SJSA1 (cell line): ENCODE measurements at regions not wholly inside any gene's neighbourhood (a gene's known extent, or its start where the extent isn't known, plus 50 kb on each side); places are given as distances from the start of the nearest gene placed in this dataset.
"Not testable (repeated sequence)": the region's sequence is repeated elsewhere in the genome, so short reads cannot be mapped to it uniquely, and the experiment has no call there.

ENCODE experiments used
- DNase-seq, 2 experiments: peaks; one replicate each; pipeline ENCODE4 v3.0.0-alpha.2; 2015 to 2020; ENCODE audit warnings: low spot score in 2 of 2, low read depth in 1 of 2
- H3K27ac ChIP-seq: fragments of 250-450 bp; sonication (Bioruptor Pico); 2 replicates; pipeline ENCODE4 v1.5.1; 2020; ENCODE audit warnings: mild to moderate bottlenecking, moderate library complexity
- H3K27me3 ChIP-seq: fragments of 250-450 bp; sonication (Bioruptor Pico); replicated peaks from 2 replicates; pipeline ENCODE4 v1.5.1; 2020; ENCODE audit warnings: mild to moderate bottlenecking, moderate library complexity
- H3K36me3 ChIP-seq: fragments of 250-450 bp; sonication (Bioruptor Pico); 2 replicates; pipeline ENCODE4 v1.5.1; 2020; ENCODE audit warnings: mild to moderate bottlenecking
- H3K4me1 ChIP-seq: fragments of 250-450 bp; sonication (Bioruptor Pico); replicated peaks from 2 replicates; pipeline ENCODE4 v1.6.1; 2021; ENCODE audit warnings: mild to moderate bottlenecking
- H3K4me3 ChIP-seq: fragments of 250-450 bp; sonication (Bioruptor Pico); 2 replicates; pipeline ENCODE4 v1.5.1; 2020; ENCODE audit warnings: mild to moderate bottlenecking
- H3K9me3 ChIP-seq: fragments of 250-450 bp; sonication (Bioruptor Pico); replicated peaks from 2 replicates; pipeline ENCODE4 v1.5.1; 2020; ENCODE audit warnings: mild to moderate bottlenecking

DNA sequence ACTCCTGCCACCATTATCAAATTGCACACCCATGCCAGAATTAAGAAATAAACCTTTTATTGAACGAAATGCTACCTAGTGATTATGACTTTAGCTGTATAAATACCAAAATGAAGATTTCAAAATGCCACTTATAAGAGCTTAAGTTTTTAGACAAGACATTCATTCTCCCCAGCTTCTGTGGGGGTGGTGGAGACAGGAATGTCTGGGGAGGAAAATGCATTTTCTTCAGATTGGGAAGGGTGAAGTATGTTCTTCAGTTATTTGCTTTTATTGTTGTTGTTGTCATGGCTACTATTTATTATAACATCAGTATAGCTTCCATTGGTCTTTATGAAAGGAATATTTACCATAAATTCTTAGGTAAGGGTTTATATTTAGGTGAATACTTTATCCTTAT lies 132.7 kb upstream of the GMNC start:
- H3K27me3 ChIP-seq = no peaks in the 10 kb centered on the region
- H3K4me3 ChIP-seq = no peak overlapping the region
- no peak for DNase-seq

DNA sequence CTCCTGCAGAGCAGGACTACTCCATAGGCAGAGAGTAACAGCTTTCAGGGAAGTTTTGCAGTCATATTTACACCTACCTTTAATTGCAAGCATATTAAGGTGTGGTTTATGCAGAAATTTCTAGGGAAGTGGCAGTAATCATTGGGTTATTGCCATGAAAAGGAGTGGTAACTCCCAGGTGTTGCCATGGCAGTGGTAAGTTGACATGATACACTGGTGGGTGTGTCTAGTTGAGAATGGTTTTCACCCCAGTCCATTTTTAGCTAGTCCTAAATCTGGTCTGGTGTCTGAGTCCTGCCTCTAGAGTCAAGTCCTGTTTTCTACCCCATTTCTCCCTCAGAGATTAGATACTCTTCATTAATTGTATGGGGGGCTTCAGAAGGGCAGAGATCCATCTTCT lies 128.4 kb upstream of the GMNC start:
- DNase-seq = no peak
- H3K36me3 ChIP-seq = no peaks in the 10 kb centered on the region
- 0 out of 2 replicates have a peak, but pooled peaks cover 4% of the 10 kb centered on the region for H3K4me1 ChIP-seq
- H3K4me3 ChIP-seq = no peak overlapping the region
- H3K27me3 ChIP-seq = no peaks in the 10 kb centered on the region
- no peaks in the 10 kb centered on the region; the same call in 1 of the 2 replicates for H3K9me3 ChIP-seq
- H3K27ac ChIP-seq = no peak overlapping the region

More for the DNA sequence above, 132.7 kb upstream of the GMNC start:
- Histone ChIP-seq H3K36me3 (no peaks in the 10 kb centered on the region), H3K27ac (no peak overlapping the region), H3K9me3 (no peaks in the 10 kb centered on the region), H3K4me1 (peaks cover 7% of the 10 kb centered on the region)

DNA sequence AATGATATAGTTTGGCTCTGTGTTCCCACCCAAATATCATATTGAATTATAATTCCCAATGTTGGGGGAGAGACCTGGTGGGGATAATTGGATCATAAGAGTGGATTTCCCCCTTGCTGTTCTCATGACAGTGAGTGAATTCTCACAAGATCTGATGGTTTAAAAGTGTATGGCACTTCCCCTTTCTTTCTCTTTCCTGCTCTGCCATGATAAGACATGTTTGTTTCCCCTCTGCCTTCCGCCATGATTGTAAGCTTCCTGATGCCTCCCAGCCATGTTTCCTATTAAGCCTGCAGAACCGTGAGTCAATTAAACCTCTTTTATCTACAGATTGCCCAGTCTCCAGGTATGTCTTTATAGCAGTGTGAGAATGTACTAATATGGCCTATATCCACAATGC lies 126.7 kb upstream of the GMNC start:
- H3K36me3 ChIP-seq = no peaks in the 10 kb centered on the region

DNA sequence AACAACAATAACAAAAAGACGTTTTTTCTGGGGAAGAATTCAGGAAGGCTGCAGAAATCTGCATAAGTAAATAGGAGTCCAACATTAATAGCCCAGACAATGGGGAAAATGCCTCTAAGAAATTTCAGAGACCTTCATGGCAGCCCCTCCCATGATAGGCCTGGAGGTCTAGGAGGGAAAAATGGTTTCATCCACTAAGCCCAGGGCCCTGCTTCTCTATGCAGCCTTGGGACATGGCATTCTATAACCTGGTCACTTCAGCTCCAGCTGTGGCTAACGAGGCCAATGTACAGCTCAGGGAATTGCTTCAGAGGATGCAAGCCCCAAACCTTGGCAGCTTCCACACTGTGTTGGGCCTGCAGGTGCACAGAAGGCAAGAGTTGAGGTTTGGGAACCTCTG lies 125.6 kb upstream of the GMNC start:
- H3K36me3 ChIP-seq = no peaks in the 10 kb centered on the region
- no peak for DNase-seq
- no peak overlapping the region for H3K27ac ChIP-seq
- H3K4me3 ChIP-seq = no peak overlapping the region
- H3K4me1 ChIP-seq = no peaks in the 10 kb centered on the region
- H3K9me3 ChIP-seq = no peaks in the 10 kb centered on the region; the same call in none of the 2 replicates
- no peaks in the 10 kb centered on the region for H3K27me3 ChIP-seq

More for the DNA sequence above, 126.7 kb upstream of the GMNC start:
- H3K4me3 ChIP-seq = no peak overlapping the region
- DNase-seq = no peak
- no peaks in the 10 kb centered on the region for H3K27me3 ChIP-seq
- no peak overlapping the region for H3K27ac ChIP-seq
- H3K9me3 ChIP-seq = no peaks in the 10 kb centered on the region; the same call in none of the 2 replicates
- no peaks in the 10 kb centered on the region for H3K4me1 ChIP-seq

DNA sequence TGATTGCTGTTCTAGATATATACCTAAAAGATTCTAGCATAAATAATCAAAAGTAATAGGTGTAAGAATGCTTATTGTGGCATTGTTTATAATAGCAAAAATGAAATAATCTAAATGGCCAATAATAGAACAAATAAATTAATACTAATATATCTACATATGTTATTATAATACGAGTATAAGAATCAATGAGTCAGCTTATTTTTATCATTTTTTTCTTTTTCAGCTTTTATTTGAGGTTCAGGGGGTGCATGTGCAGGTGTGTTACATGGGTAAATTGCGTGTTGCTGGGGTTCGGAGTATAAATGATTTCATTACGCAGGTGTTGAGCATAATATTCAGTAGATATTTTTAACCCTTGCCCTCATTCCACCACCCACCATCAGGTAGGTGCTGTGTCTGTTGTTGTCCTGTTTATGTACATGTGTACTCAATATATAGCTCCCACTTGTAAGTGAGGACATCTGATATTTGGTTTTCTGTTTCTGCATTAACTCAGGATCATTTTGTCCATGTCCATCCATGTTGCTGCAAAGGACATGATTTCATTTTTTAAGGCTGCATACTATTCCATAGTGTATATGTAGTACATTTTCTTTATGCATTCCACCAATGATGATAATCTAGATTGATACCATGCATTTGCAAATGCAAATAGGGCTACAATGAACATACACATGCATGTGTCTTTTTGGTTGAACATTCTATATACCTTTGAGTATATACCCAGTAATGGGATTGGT lies 122.2 kb upstream of the GMNC start:
- H3K36me3 ChIP-seq = no peaks in the 10 kb centered on the region
- no peak overlapping the region for H3K27ac ChIP-seq
- H3K27me3 ChIP-seq = no peaks in the 10 kb centered on the region
- no peak overlapping the region for H3K4me3 ChIP-seq
- no peaks in the 10 kb centered on the region; the same call in none of the 2 replicates for H3K9me3 ChIP-seq
- no peaks in the 10 kb centered on the region for H3K4me1 ChIP-seq
- no peak for DNase-seq

DNA sequence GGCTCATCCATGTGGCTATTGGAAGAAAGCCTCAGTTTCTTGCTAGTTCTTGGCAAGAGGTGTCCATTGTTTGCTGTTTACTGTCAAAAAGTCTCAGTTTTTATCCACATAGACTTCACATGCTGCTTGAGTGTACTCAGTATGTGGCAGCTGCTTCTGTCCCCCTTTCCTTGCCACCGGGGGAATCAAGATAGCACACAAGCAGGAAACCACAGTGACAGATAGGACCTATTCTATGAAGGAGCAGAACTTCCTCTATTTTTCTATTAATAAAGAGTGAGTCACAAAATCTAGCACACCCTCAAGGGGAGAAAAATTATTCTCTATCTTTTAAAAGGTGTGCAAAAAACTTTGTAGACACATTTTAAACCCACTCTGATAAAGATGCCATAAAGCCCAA lies 121.4 kb upstream of the GMNC start:
- H3K4me3 ChIP-seq = no peak overlapping the region
- H3K9me3 ChIP-seq = no peaks in the 10 kb centered on the region; the same call in none of the 2 replicates
- DNase-seq = no peak
- no peaks in the 10 kb centered on the region for H3K27me3 ChIP-seq
- H3K4me1 ChIP-seq = no peaks in the 10 kb centered on the region
- H3K27ac ChIP-seq = no peak overlapping the region
- no peaks in the 10 kb centered on the region for H3K36me3 ChIP-seq

DNA sequence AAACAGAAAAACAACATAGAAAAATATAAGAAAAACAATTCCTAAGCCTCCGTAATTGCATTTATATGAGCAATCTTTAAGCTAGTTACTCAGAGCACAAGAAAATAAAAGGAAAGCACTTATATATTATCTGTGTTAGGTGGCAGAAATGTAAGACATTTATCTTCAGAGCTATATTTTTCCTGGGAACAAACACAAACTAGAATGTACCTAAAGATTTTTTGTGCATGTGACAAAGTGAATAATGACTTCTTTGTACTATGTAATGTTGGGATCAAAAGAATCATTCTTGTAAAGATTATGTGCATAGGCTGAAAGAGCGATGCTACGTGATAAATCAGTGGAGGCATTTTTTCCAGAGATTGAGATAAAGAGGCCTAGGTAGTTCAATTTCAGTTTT lies 111.3 kb upstream of the GMNC start:
- H3K9me3 ChIP-seq = no peaks in the 10 kb centered on the region
- DNase-seq = no peak
- no peaks in the 10 kb centered on the region for H3K36me3 ChIP-seq
- no peaks in the 10 kb centered on the region for H3K4me1 ChIP-seq
- no peak overlapping the region for H3K27ac ChIP-seq
- no peak overlapping the region for H3K4me3 ChIP-seq
- no peaks in the 10 kb centered on the region for H3K27me3 ChIP-seq

DNA sequence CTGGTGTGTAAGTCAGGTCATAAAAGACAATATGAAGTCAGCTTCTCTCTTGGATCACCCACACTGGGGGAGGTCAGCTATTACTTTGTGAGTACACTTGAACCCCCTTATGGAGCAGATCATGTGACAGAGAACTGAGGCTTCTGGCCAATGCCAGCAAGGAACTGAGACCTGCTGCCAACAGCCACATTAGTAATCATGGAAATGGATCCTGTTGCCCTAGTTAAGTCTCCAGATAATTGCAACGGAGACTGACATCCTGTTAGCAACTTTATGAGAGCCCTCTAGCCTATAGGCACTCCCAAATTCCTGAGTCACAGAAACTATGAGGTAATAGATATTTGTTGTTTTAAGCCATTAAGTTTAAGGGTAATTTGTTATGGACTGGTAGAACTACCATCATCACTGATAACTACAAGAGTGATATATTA lies 110.4 kb upstream of the GMNC start:
- Histone ChIP-seq H3K4me1 (no peaks in the 10 kb centered on the region), H3K9me3 (no peaks in the 10 kb centered on the region), H3K27me3 (no peaks in the 10 kb centered on the region), H3K4me3 (no peak overlapping the region), H3K27ac (no peak overlapping the region), H3K36me3 (no peaks in the 10 kb centered on the region)
- no peak for DNase-seq

DNA sequence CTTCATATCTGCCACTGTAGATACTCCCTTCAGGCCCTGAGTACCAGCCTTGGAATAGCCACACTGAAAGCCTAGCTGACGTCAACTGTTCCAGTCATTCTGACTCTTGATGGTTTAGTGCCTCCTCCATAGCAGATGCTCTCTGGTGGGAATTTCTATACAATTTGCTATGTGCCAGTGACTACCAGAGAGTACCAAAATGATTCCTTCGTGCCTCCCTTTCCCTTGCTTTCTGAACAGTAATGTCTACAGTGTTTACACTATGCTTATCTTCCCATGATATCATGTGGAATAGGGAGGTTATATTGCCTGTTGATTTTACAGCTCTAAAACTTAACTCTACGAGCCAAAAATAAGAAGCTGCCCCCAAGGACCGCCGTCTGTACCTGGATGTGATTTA lies 109.7 kb upstream of the GMNC start:
- Histone ChIP-seq H3K27me3 (no peaks in the 10 kb centered on the region), H3K9me3 (no peaks in the 10 kb centered on the region), H3K36me3 (no peaks in the 10 kb centered on the region), H3K27ac (no peak overlapping the region), H3K4me3 (no peak overlapping the region), H3K4me1 (no peaks in the 10 kb centered on the region)
- no peak for DNase-seq

DNA sequence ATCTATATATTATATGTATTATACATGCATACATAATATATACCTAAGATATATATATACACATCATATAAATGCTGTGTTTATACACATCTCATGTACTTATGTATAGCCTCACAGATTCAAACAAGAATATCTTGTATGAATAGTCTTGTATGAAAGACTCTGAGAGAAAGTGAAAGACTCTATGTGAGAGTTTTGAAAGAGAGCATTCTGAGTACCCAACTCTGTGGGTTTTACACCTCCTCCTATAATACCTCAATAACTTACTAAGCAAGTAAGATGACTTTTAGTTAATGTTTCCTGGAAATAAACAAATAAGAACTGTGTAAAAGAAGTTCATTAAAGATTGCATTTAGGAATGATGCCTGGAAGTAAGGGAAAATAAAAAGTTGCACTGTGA lies 108.1 kb upstream of the GMNC start:
- Histone ChIP-seq H3K9me3 (no peaks in the 10 kb centered on the region), H3K27me3 (no peaks in the 10 kb centered on the region), H3K27ac (no peak overlapping the region), H3K4me3 (no peak overlapping the region), H3K36me3 (no peaks in the 10 kb centered on the region), H3K4me1 (no peaks in the 10 kb centered on the region)
- DNase-seq = no peak

DNA sequence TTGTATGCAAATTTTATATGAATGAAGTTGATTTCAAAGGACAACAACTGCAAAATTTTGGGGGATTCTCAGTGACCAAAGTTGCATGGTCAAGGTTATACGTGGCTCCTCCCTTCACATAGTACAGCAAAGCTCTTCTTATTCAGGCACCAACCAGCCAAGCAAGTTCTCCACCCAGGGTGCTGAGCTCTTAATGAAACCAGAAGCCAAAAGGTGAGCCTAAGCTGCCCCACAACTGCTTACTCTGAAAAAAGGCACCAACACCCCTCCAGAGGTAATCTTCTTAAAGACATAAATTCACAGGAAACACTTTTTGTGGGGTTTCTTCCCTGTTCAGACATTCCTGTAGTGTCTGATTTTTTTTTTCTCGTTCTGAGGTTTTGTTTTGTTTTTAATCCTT lies 106.1 kb upstream of the GMNC start:
- H3K4me1 ChIP-seq = no peaks in the 10 kb centered on the region
- H3K9me3 ChIP-seq = no peaks in the 10 kb centered on the region
- no peak overlapping the region for H3K27ac ChIP-seq
- H3K4me3 ChIP-seq = no peak overlapping the region
- no peak for DNase-seq
- no peaks in the 10 kb centered on the region for H3K36me3 ChIP-seq
- H3K27me3 ChIP-seq = no peaks in the 10 kb centered on the region

DNA sequence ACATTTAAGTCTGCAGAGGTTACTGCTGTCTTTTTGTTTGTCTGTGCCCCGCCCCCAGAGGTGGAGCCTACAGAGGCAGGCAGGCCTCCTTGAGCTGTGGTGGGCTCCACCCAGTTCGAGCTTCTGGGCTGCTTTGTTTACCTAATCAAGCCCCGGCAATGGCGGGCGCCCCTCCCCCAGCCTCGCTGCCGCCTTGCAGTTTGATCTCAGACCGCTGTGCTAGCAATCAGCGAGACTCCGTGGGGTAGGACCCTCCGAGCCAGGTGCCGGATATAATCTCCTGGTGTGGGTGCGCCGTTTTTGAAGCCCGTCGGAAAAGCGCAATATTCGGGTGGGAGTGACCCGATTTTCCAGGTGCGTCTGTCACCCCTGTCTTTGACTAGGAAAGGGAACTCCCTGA lies 102.4 kb upstream of the GMNC start:
- not testable (repeated sequence) for DNase-seq, H3K4me3 ChIP-seq, H3K27me3 ChIP-seq, H3K27ac ChIP-seq, H3K4me1 ChIP-seq, H3K36me3 ChIP-seq, H3K9me3 ChIP-seq

DNA sequence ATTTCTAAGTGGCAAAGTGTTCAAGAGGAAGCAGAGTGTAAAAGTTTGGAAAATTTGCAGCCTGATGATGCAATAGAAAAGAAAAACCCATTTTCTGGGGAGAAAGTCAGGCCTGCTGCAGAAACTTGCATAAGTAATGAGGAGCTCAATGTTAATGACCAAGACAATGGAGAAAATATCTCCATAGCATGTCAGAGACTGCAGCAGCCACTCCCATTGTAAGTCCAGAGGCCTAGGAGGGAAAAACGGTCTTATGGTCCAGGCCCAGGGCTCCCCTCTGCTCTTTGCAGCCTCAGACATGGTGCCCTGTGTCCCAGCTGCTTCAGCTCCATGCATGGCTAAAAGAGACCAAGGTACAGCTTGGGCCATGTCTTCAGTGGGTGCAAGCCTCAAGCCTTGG lies 96.6 kb upstream of the GMNC start:
- no peak overlapping the region for H3K4me3 ChIP-seq
- H3K4me1 ChIP-seq = no peaks in the 10 kb centered on the region
- no peaks in the 10 kb centered on the region for H3K27me3 ChIP-seq
- H3K9me3 ChIP-seq = no peaks in the 10 kb centered on the region
- H3K27ac ChIP-seq = no peak overlapping the region
- no peaks in the 10 kb centered on the region for H3K36me3 ChIP-seq
- DNase-seq = no peak

DNA sequence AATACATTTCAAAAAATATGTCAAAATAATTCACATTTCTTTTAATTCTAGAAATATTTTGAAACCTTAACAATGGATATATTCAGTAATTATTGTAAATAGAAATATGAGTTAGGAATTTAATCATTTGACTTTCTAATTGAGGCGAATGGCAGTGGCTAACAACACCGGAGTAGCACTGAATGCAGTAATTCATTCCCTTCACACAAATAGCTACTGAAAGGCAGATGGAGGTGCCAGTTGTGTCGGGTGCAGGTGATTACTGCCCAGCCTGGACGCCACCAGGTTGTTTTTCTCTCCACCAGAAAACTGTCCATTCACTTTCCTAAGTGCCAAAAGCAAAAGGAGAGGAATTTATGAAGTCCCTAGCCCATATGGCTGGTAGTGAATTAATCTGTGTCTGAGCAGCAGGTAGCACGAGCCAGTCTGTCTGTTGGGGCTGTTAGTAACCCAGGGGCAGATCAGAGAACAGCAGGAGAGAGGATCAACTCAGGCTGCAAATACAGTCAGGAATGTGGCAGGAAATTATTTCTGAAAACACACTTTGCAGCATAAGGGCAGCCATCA lies 79.3 kb upstream of the GMNC start:
- no peak for DNase-seq
- Histone ChIP-seq H3K4me1 (no peaks in the 10 kb centered on the region), H3K27ac (no peak overlapping the region), H3K36me3 (no peaks in the 10 kb centered on the region), H3K27me3 (no peaks in the 10 kb centered on the region), H3K4me3 (no peak overlapping the region), H3K9me3 (no peaks in the 10 kb centered on the region)

DNA sequence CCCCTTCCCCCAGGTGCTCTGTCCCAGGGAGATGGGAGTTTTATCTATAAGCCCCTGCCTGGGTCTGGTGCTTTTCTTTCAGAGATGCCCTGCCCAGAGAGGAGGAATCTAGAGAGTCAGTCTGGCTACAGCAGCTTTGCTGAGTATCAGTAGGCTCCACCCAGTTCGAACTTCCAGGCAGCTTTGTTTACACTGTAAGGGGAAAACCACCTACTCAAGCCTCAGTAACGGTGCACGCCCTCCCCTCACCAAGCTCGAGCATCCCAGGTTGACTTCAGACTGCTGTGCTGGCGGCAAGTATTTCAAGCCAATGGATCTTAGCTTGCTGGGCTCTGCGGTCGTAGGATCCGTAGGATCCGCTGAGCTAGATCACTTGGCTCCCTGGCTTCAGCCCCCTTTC lies 72.1 kb upstream of the GMNC start:
- not testable (repeated sequence) for H3K36me3 ChIP-seq, DNase-seq, H3K27ac ChIP-seq, H3K9me3 ChIP-seq, H3K4me3 ChIP-seq, H3K27me3 ChIP-seq, H3K4me1 ChIP-seq
